ENCODE measurements at regions not wholly inside any gene's neighbourhood (a gene's known extent, or its start where the extent isn't known, plus 50 kb on each side); places are given as distances from the start of the nearest gene placed in this dataset.
"Not testable (repeated sequence)": the region's sequence is repeated elsewhere in the genome, so short reads cannot be mapped to it uniquely, and the experiment has no call there.

DNA sequence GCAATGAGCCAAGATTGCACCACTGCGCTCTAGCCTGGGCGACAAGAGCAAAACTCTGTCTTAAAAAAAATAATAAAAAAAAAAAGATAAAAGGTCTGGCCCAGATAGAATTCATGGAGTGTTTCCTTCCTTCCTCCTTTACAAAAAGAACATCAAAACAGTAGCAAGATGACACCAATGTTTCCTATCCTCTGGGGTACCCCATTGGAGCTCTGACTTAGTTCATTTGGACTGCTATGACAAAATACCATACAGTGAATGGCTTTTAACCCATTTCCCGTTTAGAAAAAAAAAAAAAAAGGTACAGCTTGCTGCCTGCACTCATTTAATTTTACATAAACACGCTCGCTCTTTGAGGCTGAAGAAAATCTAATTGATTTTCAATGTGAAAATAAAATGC is 89.9 kb upstream of the PRKX start:
- H3K36me3 ChIP-seq (ENCODE audit: control insufficient read depth in 4 of 4, insufficient read depth in 3 of 4, low read depth in 1 of 4, low read length in 3 of 4) = no peaks in the 10 kb centered on the region
- 84% methylated on average over 5 of the region's 5 CpGs for WGBS

DNA sequence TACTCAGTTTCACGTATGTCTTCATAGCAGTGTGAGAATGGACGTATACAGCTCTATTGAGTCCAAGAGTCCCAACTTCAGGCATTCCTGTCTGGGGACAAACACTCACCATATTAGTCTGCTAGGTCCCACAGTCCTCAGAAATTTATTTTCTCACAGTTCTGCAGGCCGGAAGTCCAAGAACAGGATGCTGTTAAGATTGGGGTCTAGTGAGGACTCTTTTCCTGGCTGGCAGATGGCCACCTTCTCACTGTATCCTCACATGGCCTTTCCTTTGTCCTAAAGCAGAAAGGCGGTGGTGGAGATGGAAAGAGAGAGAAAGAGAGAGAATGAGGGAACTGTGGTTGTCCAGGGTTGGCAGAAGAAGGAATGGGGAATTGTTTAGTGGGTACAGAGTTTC is 82.0 kb upstream of the PRKX start:
- not testable (repeated sequence) for H3K9ac ChIP-seq (ENCODE audit: low read depth in 1 of 2, low read length in 2 of 2); H3K27me3 ChIP-seq (ENCODE audit: control insufficient read depth in 4 of 4, insufficient read depth in 4 of 4, low read length in 3 of 4); DNase-seq (ENCODE audit: low spot score); H3K27ac ChIP-seq (ENCODE audit: low read depth in 1 of 2, low read length in 2 of 2); H3K4me1 ChIP-seq (ENCODE audit: control insufficient read depth in 4 of 4, insufficient read depth in 4 of 4, low read length in 3 of 4); H3K4me3 ChIP-seq (ENCODE audit: low read depth in 1 of 3, low read length in 3 of 3); H3K9me3 ChIP-seq (ENCODE audit: control insufficient read depth in 4 of 4, low read length in 3 of 4); H3K36me3 ChIP-seq (ENCODE audit: control insufficient read depth in 4 of 4, insufficient read depth in 3 of 4, low read depth in 1 of 4, low read length in 3 of 4)
- 58% methylated on average over 4 of the region's 4 CpGs for WGBS

More for the DNA sequence above, 89.9 kb upstream of the PRKX start:
- TF ChIP-seq, protein P1, sequence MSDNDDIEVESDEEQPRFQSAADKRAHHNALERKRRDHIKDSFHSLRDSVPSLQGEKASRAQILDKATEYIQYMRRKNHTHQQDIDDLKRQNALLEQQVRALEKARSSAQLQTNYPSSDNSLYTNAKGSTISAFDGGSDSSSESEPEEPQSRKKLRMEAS (IDR thresholded peaks at IDR 0.05) = no peak
- TF ChIP-seq, protein P2, sequence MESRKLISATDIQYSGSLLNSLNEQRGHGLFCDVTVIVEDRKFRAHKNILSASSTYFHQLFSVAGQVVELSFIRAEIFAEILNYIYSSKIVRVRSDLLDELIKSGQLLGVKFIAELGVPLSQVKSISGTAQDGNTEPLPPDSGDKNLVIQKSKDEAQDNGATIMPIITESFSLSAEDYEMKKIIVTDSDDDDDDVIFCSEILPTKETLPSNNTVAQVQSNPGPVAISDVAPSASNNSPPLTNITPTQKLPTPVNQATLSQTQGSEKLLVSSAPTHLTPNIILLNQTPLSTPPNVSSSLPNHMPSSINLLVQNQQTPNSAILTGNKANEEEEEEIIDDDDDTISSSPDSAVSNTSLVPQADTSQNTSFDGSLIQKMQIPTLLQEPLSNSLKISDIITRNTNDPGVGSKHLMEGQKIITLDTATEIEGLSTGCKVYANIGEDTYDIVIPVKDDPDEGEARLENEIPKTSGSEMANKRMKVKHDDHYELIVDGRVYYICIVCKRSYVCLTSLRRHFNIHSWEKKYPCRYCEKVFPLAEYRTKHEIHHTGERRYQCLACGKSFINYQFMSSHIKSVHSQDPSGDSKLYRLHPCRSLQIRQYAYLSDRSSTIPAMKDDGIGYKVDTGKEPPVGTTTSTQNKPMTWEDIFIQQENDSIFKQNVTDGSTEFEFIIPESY (IDR thresholded peaks at IDR 0.05) = no peak
- TF ChIP-seq FOXA1 (IDR thresholded peaks at IDR 0.05) = no peak
- no peak for TF ChIP-seq REST (IDR thresholded peaks at IDR 0.05)
- no peak for TF ChIP-seq RAD21 (IDR thresholded peaks at IDR 0.05)
- no peak for TF ChIP-seq RXRA (IDR thresholded peaks at IDR 0.05)
- TF ChIP-seq ATF3 (IDR thresholded peaks at IDR 0.05) = no peak
- no peak for TF ChIP-seq JUND (IDR thresholded peaks at IDR 0.05)
- no peak for TF ChIP-seq YY1 (IDR thresholded peaks at IDR 0.05)
- no peak for TF ChIP-seq TAF1 (conservative IDR thresholded peaks at IDR 0.05)
- no peak for TF ChIP-seq NR2F2 (IDR thresholded peaks at IDR 0.05)
- TF ChIP-seq SP1 (IDR thresholded peaks at IDR 0.05) = no peak
- no peak for TF ChIP-seq HNF4A (conservative IDR thresholded peaks at IDR 0.05)
- no peak for TF ChIP-seq EGR1 (IDR thresholded peaks at IDR 0.05; ENCODE audit: low read depth in 2 of 2)
- TF ChIP-seq GABPA (IDR thresholded peaks at IDR 0.05 in 1 of 2, conservative IDR thresholded peaks at IDR 0.05 in 1 of 2) = no peak
- TF ChIP-seq, protein P3, sequence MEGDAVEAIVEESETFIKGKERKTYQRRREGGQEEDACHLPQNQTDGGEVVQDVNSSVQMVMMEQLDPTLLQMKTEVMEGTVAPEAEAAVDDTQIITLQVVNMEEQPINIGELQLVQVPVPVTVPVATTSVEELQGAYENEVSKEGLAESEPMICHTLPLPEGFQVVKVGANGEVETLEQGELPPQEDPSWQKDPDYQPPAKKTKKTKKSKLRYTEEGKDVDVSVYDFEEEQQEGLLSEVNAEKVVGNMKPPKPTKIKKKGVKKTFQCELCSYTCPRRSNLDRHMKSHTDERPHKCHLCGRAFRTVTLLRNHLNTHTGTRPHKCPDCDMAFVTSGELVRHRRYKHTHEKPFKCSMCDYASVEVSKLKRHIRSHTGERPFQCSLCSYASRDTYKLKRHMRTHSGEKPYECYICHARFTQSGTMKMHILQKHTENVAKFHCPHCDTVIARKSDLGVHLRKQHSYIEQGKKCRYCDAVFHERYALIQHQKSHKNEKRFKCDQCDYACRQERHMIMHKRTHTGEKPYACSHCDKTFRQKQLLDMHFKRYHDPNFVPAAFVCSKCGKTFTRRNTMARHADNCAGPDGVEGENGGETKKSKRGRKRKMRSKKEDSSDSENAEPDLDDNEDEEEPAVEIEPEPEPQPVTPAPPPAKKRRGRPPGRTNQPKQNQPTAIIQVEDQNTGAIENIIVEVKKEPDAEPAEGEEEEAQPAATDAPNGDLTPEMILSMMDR (IDR thresholded peaks at IDR 0.05; ENCODE audit: low read depth, low read length, missing input control) = no peak
- TF ChIP-seq FOXA2 (IDR thresholded peaks at IDR 0.05) = no peak
- no peak for TF ChIP-seq HNF4G (IDR thresholded peaks at IDR 0.05)
- no peaks in the 10 kb centered on the region for H3K4me1 ChIP-seq (ENCODE audit: control insufficient read depth in 4 of 4, insufficient read depth in 4 of 4, low read length in 3 of 4)
- H3K4me3 ChIP-seq (ENCODE audit: low read depth in 1 of 3, low read length in 3 of 3) = no peak overlapping the region
- no peaks in the 10 kb centered on the region for H3K27me3 ChIP-seq (ENCODE audit: control insufficient read depth in 4 of 4, insufficient read depth in 4 of 4, low read length in 3 of 4)
- H3K9ac ChIP-seq (ENCODE audit: low read depth in 1 of 2, low read length in 2 of 2) = no peak overlapping the region
- H3K27ac ChIP-seq (ENCODE audit: low read depth in 1 of 2, low read length in 2 of 2) = no peak overlapping the region
- no peak for DNase-seq (ENCODE audit: low spot score)
- no peaks in the 10 kb centered on the region for H3K9me3 ChIP-seq (ENCODE audit: control insufficient read depth in 4 of 4, low read length in 3 of 4)

All from liver (tissue), 8 donors.